H9 (cell line): ENCODE measurements at regions not wholly inside any gene's neighbourhood (a gene's known extent, or its start where the extent isn't known, plus 50 kb on each side); places are given as distances from the start of the nearest gene placed in this dataset.

Experiments
- DNase-seq: peaks from one replicate; pipeline ENCODE4 v3.0.0-alpha.2; 2017
- H2AFZ ChIP-seq: one replicate; pipeline ENCODE4 v1.6.1; 2013; ENCODE audit warnings: mild to moderate bottlenecking, low read length, control low read depth, moderate library complexity
- H2AK5ac ChIP-seq: 2 replicates; pipeline ENCODE4 v1.6.1; 2013; ENCODE audit warnings: low read length, control low read depth, mixed read lengths; ENCODE audit not compliant: insufficient read length
- H2BK120ac ChIP-seq: one replicate; pipeline ENCODE4 v1.6.1; 2013; ENCODE audit warnings: low read depth, mild to moderate bottlenecking, low read length, control low read depth, inconsistent platforms; ENCODE audit not compliant: poor library complexity, severe bottlenecking
- H2BK12ac ChIP-seq: 2 replicates; pipeline ENCODE4 v1.6.1; 2013; ENCODE audit warnings: low read length, control low read depth, mixed read lengths, low read depth; ENCODE audit not compliant: insufficient read length
- H2BK15ac ChIP-seq: 2 replicates; pipeline ENCODE4 v1.6.1; 2013; ENCODE audit warnings: low read depth, low read length, control low read depth
- H2BK20ac ChIP-seq: one replicate; pipeline ENCODE4 v1.6.1; 2013; ENCODE audit warnings: low read depth, mild to moderate bottlenecking, low read length, control low read depth, inconsistent platforms; ENCODE audit not compliant: poor library complexity, severe bottlenecking
- H2BK5ac ChIP-seq: 2 replicates; pipeline ENCODE4 v1.6.1; 2013; ENCODE audit warnings: low read length, control low read depth, mixed read lengths; ENCODE audit not compliant: insufficient read length
- H3K14ac ChIP-seq: 2 replicates; pipeline ENCODE4 v1.6.1; 2013; ENCODE audit warnings: low read length, control low read depth; ENCODE audit not compliant: insufficient read depth
- H3K18ac ChIP-seq: 2 replicates; pipeline ENCODE4 v1.6.1; 2013; ENCODE audit warnings: low read depth, mild to moderate bottlenecking, mixed read lengths, low read length, control low read depth; ENCODE audit not compliant: insufficient read length
- H3K23ac ChIP-seq: 2 replicates; pipeline ENCODE4 v1.6.1; 2013; ENCODE audit warnings: low read length, control low read depth, mixed read lengths, low read depth; ENCODE audit not compliant: insufficient read length
- H3K23me2 ChIP-seq: 2 replicates; pipeline ENCODE4 v1.6.1; 2013; ENCODE audit warnings: low read depth, mild to moderate bottlenecking, mixed read lengths, low read length, control low read depth; ENCODE audit not compliant: insufficient read length, poor library complexity, severe bottlenecking
- H3K27ac ChIP-seq: 2 replicates; pipeline ENCODE4 v1.5.1; 2013; ENCODE audit warnings: low read length, control low read depth, mixed read lengths, low read depth; ENCODE audit not compliant: insufficient read length
- H3K27me3 ChIP-seq: 2 replicates; pipeline ENCODE4 v1.6.1; 2013; ENCODE audit warnings: low read length, control low read depth, inconsistent platforms; ENCODE audit not compliant: insufficient read depth
- H3K4ac ChIP-seq: 2 replicates; pipeline ENCODE4 v1.6.1; 2013; ENCODE audit warnings: low read depth, mild to moderate bottlenecking, control low read depth, inconsistent platforms, low read length, moderate library complexity
- H3K4me1 ChIP-seq: 2 replicates; pipeline ENCODE4 v1.6.1; 2013; ENCODE audit warnings: low read length, control low read depth, inconsistent platforms; ENCODE audit not compliant: insufficient read depth
- H3K4me2 ChIP-seq: 2 replicates; pipeline ENCODE4 v1.6.1; 2013; ENCODE audit warnings: low read length, control low read depth, mixed read lengths; ENCODE audit not compliant: insufficient read length, insufficient read depth
- H3K56ac ChIP-seq: 2 replicates; pipeline ENCODE4 v1.6.1; 2013; ENCODE audit warnings: low read depth, mild to moderate bottlenecking, mixed read lengths, low read length, control low read depth; ENCODE audit not compliant: insufficient read length
- H3K79me1 ChIP-seq: 2 replicates; pipeline ENCODE4 v1.6.1; 2013; ENCODE audit warnings: low read depth, mild to moderate bottlenecking, moderate library complexity, low read length, control low read depth, inconsistent platforms; ENCODE audit not compliant: insufficient read depth, poor library complexity, severe bottlenecking
- H3K79me2 ChIP-seq: 2 replicates; pipeline ENCODE4 v1.6.1; 2013; ENCODE audit warnings: low read length, control low read depth, inconsistent platforms; ENCODE audit not compliant: insufficient read depth
- H3K9ac ChIP-seq: 2 replicates; pipeline ENCODE4 v1.6.1; 2013; ENCODE audit warnings: low read length, control low read depth, mixed read lengths; ENCODE audit not compliant: insufficient read length; ENCODE audit errors: extremely low read depth
- H3K9me3 ChIP-seq: one replicate; pipeline ENCODE4 v1.6.1; 2013; ENCODE audit warnings: low read depth, low read length, inconsistent platforms; ENCODE audit not compliant: control insufficient read depth
- H3T11ph ChIP-seq: one replicate; pipeline ENCODE4 v1.6.1; 2013; ENCODE audit warnings: mild to moderate bottlenecking, low read length, control low read depth, inconsistent platforms
- H4K20me1 ChIP-seq: one replicate; pipeline ENCODE4 v1.6.1; 2013; ENCODE audit not compliant: control insufficient read depth, insufficient read length, insufficient read depth
- H4K5ac ChIP-seq: 2 replicates; pipeline ENCODE4 v1.6.1; 2013; ENCODE audit warnings: low read depth, mild to moderate bottlenecking, mixed read lengths, low read length, control low read depth; ENCODE audit not compliant: insufficient read length
- H4K8ac ChIP-seq: replicated peaks from 2 replicates; pipeline ENCODE4 v1.6.1; 2013; ENCODE audit warnings: low read length, control low read depth, mixed read lengths, low read depth; ENCODE audit not compliant: insufficient read length
- H4K91ac ChIP-seq: 2 replicates; pipeline ENCODE4 v1.6.1; 2013; ENCODE audit warnings: low read depth, mild to moderate bottlenecking, moderate library complexity, mixed read lengths, low read length, control low read depth; ENCODE audit not compliant: insufficient read length
- H3K27ac Mint-ChIP-seq, 3 experiments: 2 replicates in 2 of 3; 3 replicates in 1 of 3; pipeline ENCODE4 v1.8.0; 2020 to 2021; ENCODE audit warnings: mixed read lengths in 3 of 3, mild to moderate bottlenecking in 1 of 3, moderate library complexity in 1 of 3
- H3K27me3 Mint-ChIP-seq: 2 replicates; pipeline ENCODE4 v1.8.0; 2021; ENCODE audit warnings: low read depth, mild to moderate bottlenecking, moderate library complexity, mixed read lengths
- H3K36me3 Mint-ChIP-seq, 3 experiments: 2 replicates in 2 of 3; 3 replicates in 1 of 3; pipeline ENCODE4 v1.8.0; 2020 to 2021; ENCODE audit warnings: low read depth in 3 of 3, mixed read lengths in 3 of 3; ENCODE audit not compliant: insufficient read depth in 1 of 3
- H3K4me1 Mint-ChIP-seq, 2 experiments: 2 replicates each; pipeline ENCODE4 v1.8.0; 2020; ENCODE audit warnings: mixed read lengths in 2 of 2
- H3K4me3 Mint-ChIP-seq, 2 experiments: 2 replicates in 1 of 2; 3 replicates in 1 of 2; pipeline ENCODE4 v1.8.0; 2020 to 2021; ENCODE audit warnings: mild to moderate bottlenecking in 2 of 2, mixed read lengths in 2 of 2, moderate library complexity in 1 of 2
- H3K9me3 Mint-ChIP-seq, 2 experiments: 2 replicates in 1 of 2; 3 replicates in 1 of 2; pipeline ENCODE4 v1.8.0; 2020; ENCODE audit warnings: mild to moderate bottlenecking in 2 of 2, mixed read lengths in 2 of 2, moderate library complexity in 1 of 2
- CTCF ChIP-seq: fragments of 200-600 bp; sonication (generic); conservative IDR thresholded peaks from 3 replicates; pipeline ENCODE4 v1.8.0; 2021; ENCODE audit warnings: antibody characterized with exemption, mild to moderate bottlenecking
- WGBS: extraction: QIAGEN DNeasy Blood & Tissue Kit; methylation state at CpG from one replicate; pipeline ENCODE4 v1.1.7; 2013; ENCODE audit warnings: missing lambda C conversion rate, low lambda C conversion rate, mixed read lengths; ENCODE audit not compliant: insufficient read length; ENCODE audit errors: extremely low coverage; 5-methylcytosine and 5-hydroxymethylcytosine counted together

GRCh38 chr9:101836021-101836420, 97.6 kb upstream of the GRIN3A start:
- Histone ChIP-seq H3K4me1 (no peaks in the 10 kb centered on the region), H2BK20ac (no peak overlapping the region), H3K27me3 (no peaks in the 10 kb centered on the region), H3K79me2 (no peaks in the 10 kb centered on the region), H4K91ac (no peak overlapping the region), H2BK15ac (no peak overlapping the region), H3K4ac (no peak overlapping the region), H4K8ac (no peak overlapping the region), H3K14ac (no peak overlapping the region), H4K20me1 (no peaks in the 10 kb centered on the region), H2BK5ac (no peak overlapping the region), H3K23me2 (no peaks in the 10 kb centered on the region), H2BK12ac (no peak overlapping the region), H3K9me3 (no peaks in the 10 kb centered on the region), H3K23ac (no peak overlapping the region), H3K27ac (no peak overlapping the region), H3K18ac (no peak overlapping the region), H2BK120ac (no peak overlapping the region), H2AFZ (no peak overlapping the region), H3K79me1 (no peaks in the 10 kb centered on the region), H3K4me2 (no peak overlapping the region), H3T11ph (no peak overlapping the region), H2AK5ac (no peak overlapping the region), H3K9ac (no peak overlapping the region), H4K5ac (no peak overlapping the region), H3K56ac (no peak overlapping the region)
- H3K4me1 Mint-ChIP-seq: no peaks in the 10 kb centered on the region
- no peaks in the 10 kb centered on the region; a peak in 1 of 5 replicates for H3K9me3 Mint-ChIP-seq
- TF ChIP-seq CTCF: no peak
- WGBS: no CpG with 5 or more reads among the region's 2 CpGs
- H3K27ac Mint-ChIP-seq: no peak overlapping the region
- no peaks in the 10 kb centered on the region; the same call in 1 of the 2 replicates for H3K27me3 Mint-ChIP-seq
- H3K36me3 Mint-ChIP-seq: no peaks in the 10 kb centered on the region
- DNase-seq: no peak
- no peak overlapping the region for H3K4me3 Mint-ChIP-seq
